ENCODE measurements at regions not wholly inside any gene's neighbourhood (a gene's known extent, or its start where the extent isn't known, plus 50 kb on each side); places are given as distances from the start of the nearest gene placed in this dataset.

- Mint-ChIP-seq H3K4me3 (ENCODE audit: unreplicated experiment) (no peak overlapping the region), H3K4me1 (ENCODE audit: low read depth) (peaks cover 15% of the 10 kb centered on the region), H3K27me3 (ENCODE audit: low read depth) (peaks cover 2% of the 10 kb centered on the region), H3K36me3 (ENCODE audit: low read depth) (no peaks in the 10 kb centered on the region), H3K27ac (ENCODE audit: unreplicated experiment) (no peak overlapping the region), H3K9me3 (ENCODE audit: low read depth) (peaks cover 6% of the 10 kb centered on the region)
- peak; percentile 37 for DNase-seq (ENCODE audit: low spot score)
- no peak for TF ChIP-seq CTCF (IDR thresholded peaks at IDR 0.05)
These were observed 148.5 kb downstream of the MRPL14 start for GRCh38 chr6:43978473-43979346.

- H3K4me1 Mint-ChIP-seq (ENCODE audit: low read depth) = peaks cover 26% of the 10 kb centered on the region
- no peak overlapping the region for H3K27ac Mint-ChIP-seq (ENCODE audit: unreplicated experiment)
- H3K36me3 Mint-ChIP-seq (ENCODE audit: low read depth) = no peaks in the 10 kb centered on the region
- H3K27me3 Mint-ChIP-seq (ENCODE audit: low read depth) = peaks cover 2% of the 10 kb centered on the region
- DNase-seq (ENCODE audit: low spot score) = peak; percentile 56
- peaks cover 6% of the 10 kb centered on the region for H3K9me3 Mint-ChIP-seq (ENCODE audit: low read depth)
- H3K4me3 Mint-ChIP-seq (ENCODE audit: unreplicated experiment) = no peak overlapping the region
- no peak for TF ChIP-seq CTCF (IDR thresholded peaks at IDR 0.05)
These were observed 149.7 kb downstream of the MRPL14 start for GRCh38 chr6:43977404-43978111.

- peaks cover 6% of the 10 kb centered on the region for H3K9me3 Mint-ChIP-seq (ENCODE audit: low read depth)
- peaks cover 2% of the 10 kb centered on the region for H3K27me3 Mint-ChIP-seq (ENCODE audit: low read depth)
- TF ChIP-seq CTCF (IDR thresholded peaks at IDR 0.05) = no peak
These were observed 150.4 kb downstream of the MRPL14 start for GRCh38 chr6:43976706-43977403.

GRCh38 chr6:43974643-43975230 is 152.5 kb downstream of the MRPL14 start:
- Mint-ChIP-seq H3K27me3 (ENCODE audit: low read depth) (peaks cover 2% of the 10 kb centered on the region), H3K4me1 (ENCODE audit: low read depth) (peaks cover 43% of the 10 kb centered on the region), H3K36me3 (ENCODE audit: low read depth) (no peaks in the 10 kb centered on the region), H3K4me3 (ENCODE audit: unreplicated experiment) (no peak overlapping the region), H3K27ac (ENCODE audit: unreplicated experiment) (no peak overlapping the region), H3K9me3 (ENCODE audit: low read depth) (peaks cover 6% of the 10 kb centered on the region)
- DNase-seq (ENCODE audit: low spot score) = no peak
- no peak for TF ChIP-seq CTCF (IDR thresholded peaks at IDR 0.05)

More at GRCh38 chr6:43976706-43977403, 150.4 kb downstream of the MRPL14 start:
- Mint-ChIP-seq H3K36me3 (ENCODE audit: low read depth) (no peaks in the 10 kb centered on the region), H3K4me3 (ENCODE audit: unreplicated experiment) (no peak overlapping the region), H3K4me1 (ENCODE audit: low read depth) (peaks cover 33% of the 10 kb centered on the region), H3K27ac (ENCODE audit: unreplicated experiment) (no peak overlapping the region)
- DNase-seq (ENCODE audit: low spot score) = no peak

GRCh38 chr6:43973357-43973756 is 153.9 kb downstream of the MRPL14 start:
- peaks cover 3% of the 10 kb centered on the region for H3K27me3 Mint-ChIP-seq (ENCODE audit: low read depth)
- DNase-seq (ENCODE audit: low spot score) = peak; percentile 36
- no peak for TF ChIP-seq CTCF (IDR thresholded peaks at IDR 0.05)
- peaks cover 43% of the 10 kb centered on the region for H3K4me1 Mint-ChIP-seq (ENCODE audit: low read depth)
- peaks cover 6% of the 10 kb centered on the region for H3K9me3 Mint-ChIP-seq (ENCODE audit: low read depth)
- H3K27ac Mint-ChIP-seq (ENCODE audit: unreplicated experiment) = peak overlapping the region; percentile 90
- H3K4me3 Mint-ChIP-seq (ENCODE audit: unreplicated experiment) = no peak overlapping the region
- no peaks in the 10 kb centered on the region for H3K36me3 Mint-ChIP-seq (ENCODE audit: low read depth)

Measured in chondrocyte (in vitro differentiated cells).